Activated naive CD8-positive, alpha-beta T cell treated with anti-CD3 and anti-CD28 coated beads, Interleukin-2, amount 10 ng/mL, durations not matched to agents 7 days and 5 days (primary cell): ENCODE measurements at regions not wholly inside any gene's neighbourhood (a gene's known extent, or its start where the extent isn't known, plus 50 kb on each side); places are given as distances from the start of the nearest gene placed in this dataset.

ENCODE experiments used
- ATAC-seq: fragments of 150-1000 bp; cut with Tn5 transposase; one replicate; pipeline ENCODE4 v1.10.0; 2021; ENCODE audit warnings: low read depth, moderate library complexity
- POLR2A ChIA-PET: fragments of 350-600 bp; sonication (Branson Sonifier 250); formaldehyde crosslinking; loops from one replicate; lab custom pipeline; 2021; ENCODE audit warnings: antibody characterized with exemption; lab: Charles Lee
- DNase-seq: peaks from one replicate; pipeline ENCODE4 v3.0.0; 2021
- H3K27ac Mint-ChIP-seq: one replicate; pipeline ENCODE4 v1.8.0; 2022; ENCODE audit warnings: mild to moderate bottlenecking, mixed read lengths
- H3K27me3 Mint-ChIP-seq: one replicate; pipeline ENCODE4 v1.8.0; 2022; ENCODE audit warnings: mild to moderate bottlenecking, moderate library complexity, mixed read lengths
- H3K36me3 Mint-ChIP-seq: one replicate; pipeline ENCODE4 v1.8.0; 2021; ENCODE audit warnings: mild to moderate bottlenecking, mixed read lengths
- H3K4me1 Mint-ChIP-seq: one replicate; pipeline ENCODE4 v1.8.0; 2021; ENCODE audit warnings: mixed read lengths
- H3K4me3 Mint-ChIP-seq: one replicate; pipeline ENCODE4 v1.8.0; 2022; ENCODE audit warnings: mild to moderate bottlenecking, moderate library complexity, mixed read lengths
- H3K9me3 Mint-ChIP-seq: one replicate; pipeline ENCODE4 v1.8.0; 2021; ENCODE audit warnings: mixed read lengths

GRCh38 chr18:32553640-32554365 is 83.1 kb upstream of the GAREM1 start:
- H3K27me3 Mint-ChIP-seq: peaks cover 2% of the 10 kb centered on the region
- no peak overlapping the region for H3K4me3 Mint-ChIP-seq
- DNase-seq (no peak), ATAC-seq (no peak)
- H3K36me3 Mint-ChIP-seq: no peaks in the 10 kb centered on the region
- POLR2A ChIA-PET: no interaction called here
- H3K27ac Mint-ChIP-seq: no peak overlapping the region
- H3K9me3 Mint-ChIP-seq: no peaks in the 10 kb centered on the region
- H3K4me1 Mint-ChIP-seq: peaks cover 1% of the 10 kb centered on the region

- ATAC-seq (no peak), DNase-seq (no peak)
- no peak overlapping the region for H3K4me3 Mint-ChIP-seq
- POLR2A ChIA-PET: no interaction called here
- no peaks in the 10 kb centered on the region for H3K9me3 Mint-ChIP-seq
- H3K4me1 Mint-ChIP-seq: peaks cover 1% of the 10 kb centered on the region
- H3K36me3 Mint-ChIP-seq: no peaks in the 10 kb centered on the region
- H3K27ac Mint-ChIP-seq: no peak overlapping the region
- peaks cover 2% of the 10 kb centered on the region for H3K27me3 Mint-ChIP-seq
Measured at GRCh38 chr18:32553174-32553573, 82.5 kb upstream of the GAREM1 start.

- ATAC-seq (peak; percentile 52), DNase-seq (no peak)
- POLR2A ChIA-PET: no interaction called here
- H3K27me3 Mint-ChIP-seq: peaks cover 2% of the 10 kb centered on the region
- H3K4me3 Mint-ChIP-seq: no peak overlapping the region
- no peak overlapping the region for H3K27ac Mint-ChIP-seq
- no peaks in the 10 kb centered on the region for H3K9me3 Mint-ChIP-seq
- H3K36me3 Mint-ChIP-seq: no peaks in the 10 kb centered on the region
- H3K4me1 Mint-ChIP-seq: peaks cover 1% of the 10 kb centered on the region
Measured at GRCh38 chr18:32552421-32553030, 81.8 kb upstream of the GAREM1 start.

GRCh38 chr18:32550963-32551362 is 80.3 kb upstream of the GAREM1 start:
- DNase-seq: no peak
- no peak overlapping the region for H3K27ac Mint-ChIP-seq
- H3K9me3 Mint-ChIP-seq: no peaks in the 10 kb centered on the region
- no peaks in the 10 kb centered on the region for H3K36me3 Mint-ChIP-seq
- no peak for ATAC-seq
- H3K4me3 Mint-ChIP-seq: no peak overlapping the region
- H3K4me1 Mint-ChIP-seq: peaks cover 1% of the 10 kb centered on the region
- no peaks in the 10 kb centered on the region for H3K27me3 Mint-ChIP-seq
- POLR2A ChIA-PET: no interaction called here

- H3K4me3 Mint-ChIP-seq: no peak overlapping the region
- H3K9me3 Mint-ChIP-seq: no peaks in the 10 kb centered on the region
- peaks cover 1% of the 10 kb centered on the region for H3K4me1 Mint-ChIP-seq
- H3K36me3 Mint-ChIP-seq: no peaks in the 10 kb centered on the region
- ATAC-seq (peak; percentile 66), DNase-seq (peak; percentile 31)
- H3K27ac Mint-ChIP-seq: no peak overlapping the region
- no peaks in the 10 kb centered on the region for H3K27me3 Mint-ChIP-seq
- POLR2A ChIA-PET: no interaction called here
Measured at GRCh38 chr18:32549248-32550110, 78.8 kb upstream of the GAREM1 start.

GRCh38 chr18:32548688-32549087 is 78.0 kb upstream of the GAREM1 start:
- POLR2A ChIA-PET: no interaction called here
- Mint-ChIP-seq H3K27me3 (peaks cover 3% of the 10 kb centered on the region), H3K4me1 (peaks cover 1% of the 10 kb centered on the region), H3K9me3 (no peaks in the 10 kb centered on the region), H3K36me3 (no peaks in the 10 kb centered on the region), H3K4me3 (no peak overlapping the region), H3K27ac (no peak overlapping the region)
- DNase-seq (no peak), ATAC-seq (no peak)

GRCh38 chr18:32545631-32546030 is 74.9 kb upstream of the GAREM1 start:
- H3K27ac Mint-ChIP-seq: no peak overlapping the region
- POLR2A ChIA-PET: no interaction called here
- H3K36me3 Mint-ChIP-seq: no peaks in the 10 kb centered on the region
- no peaks in the 10 kb centered on the region for H3K4me1 Mint-ChIP-seq
- H3K4me3 Mint-ChIP-seq: no peak overlapping the region
- DNase-seq (no peak), ATAC-seq (no peak)
- no peaks in the 10 kb centered on the region for H3K9me3 Mint-ChIP-seq
- peaks cover 12% of the 10 kb centered on the region for H3K27me3 Mint-ChIP-seq

GRCh38 chr18:32544088-32544487 is 73.4 kb upstream of the GAREM1 start:
- no peak overlapping the region for H3K4me3 Mint-ChIP-seq
- POLR2A ChIA-PET: no interaction called here

GRCh38 chr18:32542221-32542798 is 71.6 kb upstream of the GAREM1 start:
- Mint-ChIP-seq H3K27me3 (peaks cover 12% of the 10 kb centered on the region), H3K36me3 (no peaks in the 10 kb centered on the region), H3K4me1 (no peaks in the 10 kb centered on the region), H3K4me3 (no peak overlapping the region), H3K9me3 (no peaks in the 10 kb centered on the region), H3K27ac (no peak overlapping the region)
- DNase-seq (no peak), ATAC-seq (no peak)
- POLR2A ChIA-PET: no interaction called here

More at GRCh38 chr18:32544088-32544487, 73.4 kb upstream of the GAREM1 start:
- H3K27ac Mint-ChIP-seq: no peak overlapping the region
- no peaks in the 10 kb centered on the region for H3K4me1 Mint-ChIP-seq
- no peak for ATAC-seq
- H3K27me3 Mint-ChIP-seq: peaks cover 12% of the 10 kb centered on the region
- no peak for DNase-seq
- no peaks in the 10 kb centered on the region for H3K9me3 Mint-ChIP-seq
- no peaks in the 10 kb centered on the region for H3K36me3 Mint-ChIP-seq

- POLR2A ChIA-PET: no interaction called here
Measured at GRCh38 chr18:32530947-32531651, 60.4 kb upstream of the GAREM1 start.

GRCh38 chr18:32529722-32530420 is 59.2 kb upstream of the GAREM1 start:
- no peak overlapping the region for H3K27ac Mint-ChIP-seq
- H3K36me3 Mint-ChIP-seq: no peaks in the 10 kb centered on the region
- H3K27me3 Mint-ChIP-seq: peaks cover 5% of the 10 kb centered on the region
- no peak for ATAC-seq
- H3K4me1 Mint-ChIP-seq: peaks cover 12% of the 10 kb centered on the region
- no peaks in the 10 kb centered on the region for H3K9me3 Mint-ChIP-seq
- DNase-seq: no peak
- POLR2A ChIA-PET: no interaction called here
- H3K4me3 Mint-ChIP-seq: no peak overlapping the region

More at GRCh38 chr18:32530947-32531651, 60.4 kb upstream of the GAREM1 start:
- Mint-ChIP-seq H3K27me3 (peaks cover 5% of the 10 kb centered on the region), H3K27ac (no peak overlapping the region), H3K36me3 (no peaks in the 10 kb centered on the region), H3K4me1 (peaks cover 12% of the 10 kb centered on the region), H3K4me3 (no peak overlapping the region), H3K9me3 (no peaks in the 10 kb centered on the region)
- ATAC-seq (peak; percentile 94), DNase-seq (no peak)

- ATAC-seq: no peak
- POLR2A ChIA-PET: no interaction called here
- H3K9me3 Mint-ChIP-seq: no peaks in the 10 kb centered on the region
- DNase-seq: no peak
- no peak overlapping the region for H3K27ac Mint-ChIP-seq
- H3K4me1 Mint-ChIP-seq: no peaks in the 10 kb centered on the region
- H3K27me3 Mint-ChIP-seq: peaks cover 6% of the 10 kb centered on the region
- H3K4me3 Mint-ChIP-seq: no peak overlapping the region
- H3K36me3 Mint-ChIP-seq: no peaks in the 10 kb centered on the region
Measured at GRCh38 chr18:32520771-32521170, 50.1 kb upstream of the GAREM1 start.
